Ovary (tissue), 7 donors: ENCODE measurements at regions not wholly inside any gene's neighbourhood (a gene's known extent, or its start where the extent isn't known, plus 50 kb on each side); places are given as distances from the start of the nearest gene placed in this dataset.

Experiments
- DNase-seq, 5 donors: peaks; one replicate each; pipeline ENCODE4 v3.0.0-alpha.2; 2019 to 2020
- H3K27ac ChIP-seq, 2 donors: fragments of 200-600 bp; one replicate each; pipeline versions ENCODE4 v1.5.1 to v1.8.0; 2019 to 2022
- H3K27me3 ChIP-seq: fragments of 200-600 bp; one replicate; pipeline ENCODE4 v1.8.0; 2022
- H3K36me3 ChIP-seq: fragments of 200-600 bp; sonication (generic); one replicate; pipeline ENCODE4 v1.5.1; 2019
- H3K4me1 ChIP-seq: one replicate; pipeline ENCODE4 v1.8.1; 2013; ENCODE audit warnings: mild to moderate bottlenecking, moderate library complexity; ENCODE audit not compliant: insufficient read depth
- H3K4me3 ChIP-seq: fragments of 200-600 bp; sonication (generic); one replicate; pipeline ENCODE4 v1.5.1; 2017
- H3K9me3 ChIP-seq, 2 donors: fragments of 200-600 bp in 1 of 2; sonication (generic) in 1 of 2; one replicate each; pipeline versions ENCODE4 v1.5.1 to v1.8.1; 2013 to 2019; ENCODE audit warnings: mild to moderate bottlenecking in 1 of 2, moderate library complexity in 1 of 2
- EP300 ChIP-seq: sonication (generic); formaldehyde crosslinking; IDR thresholded peaks from one replicate; pipeline ENCODE4 v1.6.1; 2017; ENCODE audit warnings: antibody characterized with exemption
- POLR2A ChIP-seq: fragments of 450-650 bp; IDR thresholded peaks from one replicate; pipeline ENCODE4 v1.6.1; 2017; ENCODE audit warnings: antibody characterized with exemption, mild to moderate bottlenecking, moderate library complexity
- WGBS, 3 donors: extraction: QIAGEN DNeasy Blood & Tissue Kit in 1 of 3; methylation state at CpG; one replicate each; pipeline versions ENCODE4 v1.1.5 to v1.1.7; 2013 to 2017; 5-methylcytosine and 5-hydroxymethylcytosine counted together
- intact Hi-C, 4 donors: fragments of 100-400 bp; cut with DNase I; formaldehyde crosslinking; loops; one replicate each; pipeline versions ENCODE4 v1.11.0 to v1.15.1; 2022 to 2023
- TF ChIP-seq, protein P1 (sequence below), 3 donors: fragments of 450-650 bp in 2 of 3; fragments of 200-600 bp in 1 of 3; IDR thresholded peaks; one replicate each; pipeline versions ENCODE4 v1.5.1 to v1.8.0; 2016 to 2022; ENCODE audit warnings: antibody characterized with exemption in 3 of 3, mild to moderate bottlenecking in 1 of 3
- donor health status: DM: no; HTN: no; CAD: no; lungs with moderate emphysema.
- donor health status: DM: no; HTN: no; CAD: no.
- donor health status: Bipolar disorder and iron deficiency.
- donor health status: DM: no; HTN: no; CAD: no.
- donor health status: DM: yes; HTN: yes; CAD: no.

DNA sequence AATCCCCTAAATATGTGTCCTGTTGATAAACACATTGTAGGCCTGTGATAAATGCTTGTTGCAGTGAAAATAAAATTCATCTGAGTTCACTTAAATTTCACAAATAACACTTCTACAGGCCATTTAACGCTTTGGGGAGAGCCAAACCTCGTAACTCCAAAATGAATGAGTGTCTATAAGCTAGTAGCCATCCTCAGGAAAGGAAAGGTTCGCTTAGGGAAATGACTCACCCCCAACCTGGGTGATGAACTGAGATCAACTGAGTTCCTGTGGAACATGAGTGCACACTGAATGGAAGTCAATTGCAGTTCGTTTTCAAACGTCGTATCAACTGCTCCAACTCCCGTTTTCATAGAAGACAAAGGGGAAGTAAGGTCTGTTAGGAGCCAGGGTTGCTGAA, 527.6 kb upstream of the ID2 start:
- H3K27ac ChIP-seq = no peak overlapping the region
- TF ChIP-seq EP300 (no peak), POLR2A (no peak)
- TF ChIP-seq, protein P1, sequence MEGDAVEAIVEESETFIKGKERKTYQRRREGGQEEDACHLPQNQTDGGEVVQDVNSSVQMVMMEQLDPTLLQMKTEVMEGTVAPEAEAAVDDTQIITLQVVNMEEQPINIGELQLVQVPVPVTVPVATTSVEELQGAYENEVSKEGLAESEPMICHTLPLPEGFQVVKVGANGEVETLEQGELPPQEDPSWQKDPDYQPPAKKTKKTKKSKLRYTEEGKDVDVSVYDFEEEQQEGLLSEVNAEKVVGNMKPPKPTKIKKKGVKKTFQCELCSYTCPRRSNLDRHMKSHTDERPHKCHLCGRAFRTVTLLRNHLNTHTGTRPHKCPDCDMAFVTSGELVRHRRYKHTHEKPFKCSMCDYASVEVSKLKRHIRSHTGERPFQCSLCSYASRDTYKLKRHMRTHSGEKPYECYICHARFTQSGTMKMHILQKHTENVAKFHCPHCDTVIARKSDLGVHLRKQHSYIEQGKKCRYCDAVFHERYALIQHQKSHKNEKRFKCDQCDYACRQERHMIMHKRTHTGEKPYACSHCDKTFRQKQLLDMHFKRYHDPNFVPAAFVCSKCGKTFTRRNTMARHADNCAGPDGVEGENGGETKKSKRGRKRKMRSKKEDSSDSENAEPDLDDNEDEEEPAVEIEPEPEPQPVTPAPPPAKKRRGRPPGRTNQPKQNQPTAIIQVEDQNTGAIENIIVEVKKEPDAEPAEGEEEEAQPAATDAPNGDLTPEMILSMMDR (IDR thresholded peaks at IDR 0.05) = no peak

DNA sequence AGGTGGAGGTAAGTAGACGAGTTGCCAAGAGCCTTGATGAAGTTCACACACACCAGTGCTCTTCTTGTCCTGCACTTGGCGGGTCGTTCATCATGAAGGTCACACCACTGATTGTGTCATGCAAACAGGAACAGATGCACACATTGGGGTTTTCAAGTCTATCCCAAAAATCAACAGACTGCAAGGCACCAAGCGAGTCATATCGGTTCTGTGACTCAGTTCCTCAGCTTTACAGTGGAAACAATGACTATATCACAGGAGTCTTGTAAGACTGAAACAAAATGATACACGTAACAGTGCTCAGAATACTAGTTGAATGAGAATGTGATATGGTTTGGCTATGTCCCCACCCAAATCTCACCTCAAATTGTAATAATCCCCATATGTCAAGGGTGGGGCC, 526.9 kb upstream of the ID2 start:
- no peak for TF ChIP-seq EP300
- no peak for TF ChIP-seq POLR2A
- TF ChIP-seq, protein P1 (IDR thresholded peaks at IDR 0.05) = no peak
- no peak for DNase-seq
- Histone ChIP-seq H3K4me3 (no peak overlapping the region), H3K27me3 (no peaks in the 10 kb centered on the region), H3K4me1 (peaks cover 4% of the 10 kb centered on the region), H3K36me3 (no peaks in the 10 kb centered on the region), H3K9me3 (no peaks in the 10 kb centered on the region), H3K27ac (no peak overlapping the region)
- intact Hi-C loops = no loop called here
- WGBS, 3 donors = 92 to 96% (median 94%) methylated on average over 6 of the region's 6 CpGs

More for the DNA sequence above, 527.6 kb upstream of the ID2 start:
- Histone ChIP-seq H3K27me3 (no peaks in the 10 kb centered on the region), H3K36me3 (no peaks in the 10 kb centered on the region), H3K4me3 (no peak overlapping the region), H3K9me3 (no peaks in the 10 kb centered on the region), H3K4me1 (peaks cover 4% of the 10 kb centered on the region)
- intact Hi-C loops = no loop called here
- DNase-seq = no peak
- WGBS, 3 donors = 84 to 92% (median 91%) methylated on average over 7 of the region's 7 CpGs

DNA sequence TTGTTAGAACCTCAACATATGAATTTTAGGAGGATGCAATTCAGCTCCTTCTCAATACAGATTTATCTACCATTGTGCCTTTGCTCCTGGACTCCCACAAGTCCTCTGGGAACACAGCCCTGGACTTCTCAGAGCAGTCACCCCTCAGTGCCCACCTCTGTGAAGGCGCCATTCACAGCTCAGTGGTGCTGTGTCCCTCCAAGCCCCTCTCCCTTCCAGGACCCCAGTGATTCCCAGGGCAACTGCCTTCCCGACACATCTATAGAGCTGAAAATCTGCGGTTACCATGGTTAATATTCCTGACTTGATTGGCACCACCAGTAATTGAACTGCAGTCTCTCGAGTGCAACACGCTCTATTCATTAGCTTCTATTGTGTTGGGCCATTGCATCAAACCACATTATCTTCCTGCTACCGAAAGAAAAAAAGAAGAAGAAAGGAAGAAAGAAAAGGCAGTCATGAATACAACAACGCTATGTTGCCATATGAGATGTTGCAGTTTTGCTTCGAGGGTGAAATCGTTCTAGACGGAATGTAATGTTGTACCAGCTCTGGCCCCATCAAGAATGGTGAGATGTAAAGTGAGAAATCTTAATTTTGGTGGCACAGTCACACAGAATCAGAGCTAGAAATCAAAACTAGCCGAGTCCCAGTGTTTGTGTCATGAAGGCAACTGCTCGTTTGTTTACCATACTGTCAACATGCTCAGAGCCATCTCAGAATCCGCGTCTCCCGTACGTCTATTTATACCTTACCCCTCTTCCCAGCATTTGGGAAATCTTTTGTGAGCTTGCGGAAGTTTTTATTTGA, 524.0 kb upstream of the ID2 start:
- H3K4me1 ChIP-seq = no peaks in the 10 kb centered on the region
- H3K4me3 ChIP-seq = no peak overlapping the region
- no peaks in the 10 kb centered on the region for H3K27me3 ChIP-seq
- no peak overlapping the region for H3K27ac ChIP-seq
- WGBS, 3 donors = 92 to 96% (median 95%) methylated on average over 17 of the region's 17 CpGs
- H3K36me3 ChIP-seq = no peaks in the 10 kb centered on the region
- no peaks in the 10 kb centered on the region for H3K9me3 ChIP-seq
- DNase-seq = no peak
- intact Hi-C loops = no loop called here
- TF ChIP-seq POLR2A = no peak
- TF ChIP-seq, protein P1 (IDR thresholded peaks at IDR 0.05) = no peak
- TF ChIP-seq EP300 = no peak

DNA sequence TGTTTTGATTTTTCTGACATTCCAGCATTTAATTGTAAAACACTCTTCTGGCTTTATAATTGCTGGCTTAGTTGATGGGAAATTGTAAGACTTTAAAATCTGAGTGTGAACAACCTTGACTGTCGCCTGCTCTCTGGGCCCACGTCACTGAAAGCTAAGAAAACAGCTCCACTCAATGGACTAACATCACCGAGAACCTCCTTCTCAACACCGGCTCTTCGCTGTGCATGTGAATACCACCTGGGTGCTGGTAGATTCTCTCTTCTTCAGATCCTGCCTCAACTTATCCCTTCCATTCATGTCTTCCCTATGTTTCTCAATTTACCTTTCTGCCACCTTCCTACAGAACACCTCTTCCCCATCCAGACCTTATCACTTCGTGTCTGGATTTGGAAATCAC, 523.1 kb upstream of the ID2 start:
- H3K9me3 ChIP-seq = no peaks in the 10 kb centered on the region
- no peak overlapping the region for H3K4me3 ChIP-seq
- WGBS, 3 donors = 73 to 80% (median 78%) methylated on average over 6 of the region's 6 CpGs
- H3K27me3 ChIP-seq = no peaks in the 10 kb centered on the region
- no peaks in the 10 kb centered on the region for H3K4me1 ChIP-seq
- DNase-seq = no peak
- intact Hi-C loops = no loop called here
- H3K36me3 ChIP-seq = no peaks in the 10 kb centered on the region
- no peak overlapping the region for H3K27ac ChIP-seq
- TF ChIP-seq, protein P1 (IDR thresholded peaks at IDR 0.05) = no peak
- no peak for TF ChIP-seq EP300
- TF ChIP-seq POLR2A = no peak
